ENCODE measurements at regions not wholly inside any gene's neighbourhood (a gene's known extent, or its start where the extent isn't known, plus 50 kb on each side); places are given as distances from the start of the nearest gene placed in this dataset.

- Histone ChIP-seq H3K9me3 (no peaks in the 10 kb centered on the region), H3K27ac (peak overlapping the region in 1 of 4 donors; percentile 21), H3K4me3 (no peak overlapping the region), H3K36me3 (no peaks in the 10 kb centered on the region), H3K27me3 (no peaks in the 10 kb centered on the region), H3K4me1 (no peaks in the 10 kb centered on the region)
- DNase-seq = no peak
- 68 to 82% methylated on average over 9 of the region's 9 CpGs for WGBS, 2 donors
- TF ChIP-seq EP300 (IDR thresholded peaks at IDR 0.05) = no peak
- no peak for TF ChIP-seq CTCF (IDR thresholded peaks at IDR 0.05)
- no peak for TF ChIP-seq POLR2A (IDR thresholded peaks at IDR 0.05)
- no peak for TF ChIP-seq POLR2AphosphoS5 (IDR thresholded peaks at IDR 0.05)
- peak in 1 of 2 donors; percentile 46 for ATAC-seq (ENCODE audit: low FRiP score in 2 of 2)
These were observed 115.6 kb upstream of the CPEB4 start for GRCh38 chr5:173772384-173773059.

- H3K9me3 ChIP-seq = no peaks in the 10 kb centered on the region
- ATAC-seq (ENCODE audit: low FRiP score in 2 of 2) (no peak), DNase-seq (no peak)
- no peaks in the 10 kb centered on the region for H3K36me3 ChIP-seq
- no peak overlapping the region for H3K4me3 ChIP-seq
- WGBS, 2 donors = 93 to 95% methylated on average over 4 of the region's 4 CpGs
- peaks cover 0 to 6% (median 2%) of the 10 kb centered on the region in 4 donors for H3K4me1 ChIP-seq
- TF ChIP-seq CTCF (IDR thresholded peaks at IDR 0.05) (no peak), EP300 (IDR thresholded peaks at IDR 0.05) (no peak), POLR2A (IDR thresholded peaks at IDR 0.05) (no peak), POLR2AphosphoS5 (IDR thresholded peaks at IDR 0.05) (no peak)
- H3K27ac ChIP-seq = no peak overlapping the region
- H3K27me3 ChIP-seq = no peaks in the 10 kb centered on the region
These were observed 113.8 kb upstream of the CPEB4 start for GRCh38 chr5:173774271-173774761.

- Histone ChIP-seq H3K27ac (peak overlapping the region in 3 of 4 donors; percentile 7 to 49 (median 21)), H3K9me3 (no peaks in the 10 kb centered on the region), H3K4me1 (peaks cover 0 to 6% (median 2%) of the 10 kb centered on the region in 4 donors), H3K27me3 (no peaks in the 10 kb centered on the region), H3K36me3 (no peaks in the 10 kb centered on the region), H3K4me3 (no peak overlapping the region)
- no peak for DNase-seq
- WGBS, 2 donors = 71 to 72% methylated on average over 12 of the region's 12 CpGs
- no peak for TF ChIP-seq CTCF (IDR thresholded peaks at IDR 0.05)
- no peak for TF ChIP-seq POLR2A (IDR thresholded peaks at IDR 0.05)
- TF ChIP-seq POLR2AphosphoS5 (IDR thresholded peaks at IDR 0.05) = no peak
- TF ChIP-seq EP300 (IDR thresholded peaks at IDR 0.05) = no peak
- ATAC-seq (ENCODE audit: low FRiP score in 2 of 2) = no peak
These were observed 112.6 kb upstream of the CPEB4 start for GRCh38 chr5:173775261-173776197.

GRCh38 chr5:173777149-173777548 lies 111.0 kb upstream of the CPEB4 start:
- Histone ChIP-seq H3K27ac (peak overlapping the region in 2 of 4 donors; percentile 68 to 79), H3K36me3 (no peaks in the 10 kb centered on the region), H3K27me3 (no peaks in the 10 kb centered on the region), H3K9me3 (no peaks in the 10 kb centered on the region), H3K4me1 (peaks cover 13 to 15% (median 13%) of the 10 kb centered on the region in 4 donors), H3K4me3 (no peak overlapping the region)
- DNase-seq (no peak), ATAC-seq (ENCODE audit: low FRiP score in 2 of 2) (no peak)
- 83 to 92% methylated on average over 3 of the region's 3 CpGs for WGBS, 2 donors
- TF ChIP-seq POLR2AphosphoS5 (IDR thresholded peaks at IDR 0.05) = no peak
- TF ChIP-seq POLR2A (IDR thresholded peaks at IDR 0.05) = no peak
- no peak for TF ChIP-seq CTCF (IDR thresholded peaks at IDR 0.05)
- TF ChIP-seq EP300 (IDR thresholded peaks at IDR 0.05) = no peak

Data from upper lobe of left lung (tissue), 6 donors.